DMS153 (cell line): ENCODE measurements at regions not wholly inside any gene's neighbourhood (a gene's known extent, or its start where the extent isn't known, plus 50 kb on each side); places are given as distances from the start of the nearest gene placed in this dataset.

Experiments used
- DNase-seq: peaks from one replicate; lab custom pipeline; 2025; lab: John Stamatoyannopoulos, UW

DNA sequence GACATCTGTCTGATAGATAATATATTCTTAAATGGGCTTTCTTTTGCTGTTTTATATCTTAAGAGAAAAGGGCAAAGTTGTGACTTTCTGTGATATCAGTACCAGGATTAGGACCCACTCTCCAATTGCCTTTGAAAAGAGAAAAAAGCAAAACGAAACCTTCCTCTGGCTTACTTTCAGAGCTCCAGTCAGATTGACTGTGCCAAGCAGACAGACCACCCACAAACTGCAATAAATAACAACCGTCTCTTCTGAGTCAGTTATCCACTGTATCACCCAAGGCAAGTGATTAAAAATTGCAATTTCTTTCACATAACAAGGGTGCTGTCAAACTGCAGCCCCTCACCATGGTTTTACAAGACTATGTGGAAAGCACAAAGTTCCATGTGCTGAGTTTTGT lies 230.5 kb upstream of the SETBP1 start:
- DNase-seq: no peak

DNA sequence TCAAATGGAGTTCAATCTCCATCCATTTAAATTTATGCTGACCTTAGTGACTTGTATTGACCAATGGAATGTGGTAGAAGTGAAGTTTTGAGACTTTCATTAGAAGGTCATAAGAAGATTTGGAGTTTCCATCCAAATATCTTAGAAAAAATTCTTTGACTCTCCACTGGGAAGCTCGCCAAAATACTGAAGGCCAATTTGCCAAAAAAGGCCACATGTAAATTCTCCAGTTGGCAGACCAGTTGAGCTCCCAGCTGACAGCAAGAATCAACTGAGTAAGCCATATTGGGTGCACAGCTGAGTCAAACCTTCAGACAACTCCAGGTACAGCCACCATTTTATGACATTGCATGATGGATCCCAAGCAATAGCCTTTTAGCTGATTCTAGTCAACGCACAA lies 228.3 kb upstream of the SETBP1 start:
- no peak for DNase-seq

DNA sequence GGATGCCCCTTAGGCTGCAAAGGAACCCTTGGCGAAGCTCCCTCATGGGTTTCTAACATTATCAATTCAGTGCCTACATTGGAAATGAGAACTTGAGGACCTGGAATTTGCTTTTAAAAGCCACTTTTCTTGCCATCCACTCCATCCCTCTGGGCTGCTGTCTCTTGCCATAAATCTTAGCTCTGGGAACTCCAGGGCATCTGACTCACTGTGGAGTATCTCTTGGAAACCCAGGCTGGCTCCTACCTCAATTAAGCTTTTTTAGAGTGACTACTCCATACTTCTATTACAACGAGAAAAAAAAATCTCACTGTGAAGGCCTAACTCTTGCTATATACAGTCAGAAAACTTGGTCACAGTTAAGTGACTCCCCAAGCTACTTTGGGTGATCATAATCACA lies 227.2 kb upstream of the SETBP1 start:
- DNase-seq: no peak

DNA sequence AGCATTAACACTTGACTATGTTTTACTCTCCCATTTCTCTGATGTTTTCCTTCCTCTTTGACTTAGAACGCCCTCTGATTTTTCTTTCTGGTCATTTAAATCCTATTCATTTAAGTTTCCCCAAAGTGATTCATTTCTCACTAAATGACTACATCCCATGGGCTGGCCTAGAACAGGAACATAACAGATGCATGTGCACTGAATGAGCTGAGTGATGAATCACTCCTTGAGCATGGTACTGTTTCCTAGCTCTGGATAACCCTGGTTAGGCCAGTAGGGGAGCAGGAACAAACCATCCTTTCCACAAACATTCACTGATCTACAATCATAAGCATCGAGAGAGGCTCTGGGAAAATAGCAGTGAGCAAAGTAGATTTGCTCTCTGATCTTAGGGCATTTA lies 221.9 kb upstream of the SETBP1 start:
- no peak for DNase-seq

DNA sequence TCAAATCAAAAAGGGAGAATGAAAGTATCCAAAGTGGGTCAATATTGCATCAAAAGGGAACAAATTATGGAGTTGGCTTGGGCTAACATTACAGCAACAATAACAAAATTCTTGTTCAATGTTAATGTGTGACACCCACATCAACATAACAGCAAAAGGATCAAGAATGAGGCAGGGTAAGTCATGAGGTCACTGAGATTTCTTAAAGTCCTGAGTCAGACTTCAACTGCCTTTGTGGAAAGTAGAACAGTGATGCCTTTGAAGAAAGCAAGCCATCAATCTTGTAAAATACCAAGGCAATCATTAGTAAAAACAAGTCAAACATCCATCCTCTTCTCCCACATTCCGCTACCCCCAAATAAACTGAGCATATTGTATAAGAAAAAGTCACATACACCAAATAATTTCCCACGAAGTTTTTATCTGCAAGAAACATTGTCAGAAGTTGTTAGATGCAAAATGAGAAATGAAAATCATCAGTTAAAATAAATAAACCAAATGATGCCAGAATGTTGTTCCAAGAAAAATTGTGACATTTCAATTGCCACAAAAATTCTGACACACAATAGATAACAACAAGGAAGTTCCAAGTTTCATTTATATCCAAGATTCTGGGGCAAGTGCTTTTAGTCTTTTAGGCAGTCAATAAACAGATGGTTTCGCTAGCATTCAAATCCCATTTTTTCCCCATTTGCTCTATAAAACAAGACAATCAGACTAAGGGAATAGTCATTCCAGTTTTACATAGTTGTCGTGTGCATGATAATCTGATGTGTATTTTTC lies 216.1 kb upstream of the SETBP1 start:
- no peak for DNase-seq

DNA sequence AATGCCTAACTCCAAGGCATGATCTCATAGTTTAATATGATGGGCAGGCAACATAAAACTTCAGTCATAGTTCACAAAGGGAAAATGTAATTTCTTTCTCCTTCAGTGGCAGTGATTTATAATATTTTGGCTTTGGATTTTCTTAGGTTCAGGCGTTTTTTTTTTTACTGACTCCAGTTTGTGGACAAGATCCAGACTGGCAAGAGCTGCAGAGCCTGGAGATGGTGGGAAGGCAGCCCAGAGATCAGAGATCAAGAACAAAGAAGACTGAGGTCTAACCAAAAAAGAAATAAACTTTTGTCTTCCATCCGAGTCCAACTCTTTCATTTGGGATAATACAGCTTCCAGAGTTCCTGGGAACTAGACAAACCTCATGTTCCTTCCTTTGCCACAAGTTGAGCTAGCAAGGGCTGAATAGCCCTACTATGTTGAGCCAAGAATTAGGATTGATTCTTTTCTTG lies 215.3 kb upstream of the SETBP1 start:
- DNase-seq: no peak

DNA sequence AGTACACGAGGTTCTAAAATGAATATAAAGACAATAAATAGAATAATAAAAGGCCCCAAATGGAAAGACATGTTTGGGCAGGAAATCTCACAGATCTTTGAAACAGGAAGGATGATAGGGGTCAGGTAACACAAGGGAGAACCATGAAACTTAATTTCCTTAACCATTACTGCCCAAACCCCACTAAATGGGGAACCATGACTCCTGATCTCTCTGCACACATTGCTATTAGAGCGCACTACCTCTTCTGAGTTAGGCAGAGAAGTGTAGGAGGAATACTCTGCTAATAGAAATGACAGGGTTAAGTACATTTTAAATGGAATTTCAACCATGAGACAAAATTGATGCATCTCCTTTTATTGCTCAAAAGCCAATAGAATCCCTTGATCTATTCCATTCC lies 213.7 kb upstream of the SETBP1 start:
- no peak for DNase-seq

DNA sequence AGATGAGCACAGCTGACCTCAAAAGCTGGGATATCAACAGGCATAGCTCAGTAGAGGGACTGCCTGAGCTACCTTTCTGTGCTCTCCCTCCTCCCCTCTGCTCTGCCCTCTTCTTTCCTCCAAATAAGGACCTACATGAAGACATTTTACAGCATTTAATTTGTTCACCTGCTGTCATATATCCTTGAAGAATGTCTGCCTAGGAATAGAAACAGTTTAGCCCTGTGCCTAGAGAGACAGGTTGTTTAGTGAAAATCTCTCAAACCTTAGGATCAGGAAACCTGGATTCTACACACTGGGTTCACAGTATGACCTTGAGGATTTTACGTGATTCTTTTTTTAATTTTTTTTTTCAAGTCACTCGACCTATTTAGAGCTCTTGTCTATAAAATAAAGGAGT lies 213.0 kb upstream of the SETBP1 start:
- no peak for DNase-seq

DNA sequence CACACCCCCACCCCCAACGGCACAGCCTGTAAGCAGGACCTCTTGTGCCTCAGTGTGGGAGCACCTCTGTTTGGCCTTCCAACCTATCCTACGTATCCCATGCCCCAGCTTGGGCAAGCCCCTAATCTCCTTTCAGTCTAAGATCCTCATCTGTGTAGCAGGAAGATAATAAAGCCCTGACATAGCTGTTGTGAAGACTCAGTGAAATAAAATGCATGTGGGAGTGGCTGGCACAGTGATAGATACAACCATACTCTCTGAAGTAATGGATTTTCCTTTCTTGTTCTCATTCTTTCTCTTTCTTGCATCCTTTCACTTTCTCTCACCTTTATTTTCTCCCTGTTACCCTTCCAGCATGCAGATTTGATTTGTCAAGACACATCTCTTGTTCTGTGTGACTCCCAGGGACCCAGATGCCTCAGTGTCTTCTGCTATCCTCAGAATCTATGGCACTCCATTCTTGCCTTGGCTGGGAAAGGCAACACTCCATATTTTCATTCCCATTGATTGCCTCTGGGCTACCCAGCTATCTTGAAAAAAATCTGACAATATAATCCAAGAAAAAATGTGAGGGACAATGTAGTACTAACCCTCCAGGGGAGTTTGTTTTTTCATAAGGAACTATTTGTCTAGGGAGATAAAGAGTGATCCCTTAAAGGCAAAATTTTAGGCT lies 207.2 kb upstream of the SETBP1 start:
- no peak for DNase-seq

DNA sequence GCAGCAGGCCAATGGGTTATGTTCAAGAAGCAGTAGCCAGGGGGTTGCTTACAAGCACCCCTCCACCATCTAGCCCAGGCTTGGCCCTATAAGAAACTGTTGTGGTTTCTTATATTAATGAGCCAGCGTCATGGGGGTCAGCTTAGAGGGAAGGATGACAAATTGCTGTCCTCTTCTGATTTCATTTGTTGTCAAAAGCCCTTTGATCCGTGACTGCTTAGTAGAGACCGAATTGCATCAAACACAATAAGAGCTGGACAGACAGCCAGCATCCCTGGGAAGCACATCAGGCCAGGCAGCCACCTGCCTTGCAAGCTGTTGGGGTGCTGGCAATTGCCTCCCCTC lies 206.6 kb upstream of the SETBP1 start:
- DNase-seq: no peak

DNA sequence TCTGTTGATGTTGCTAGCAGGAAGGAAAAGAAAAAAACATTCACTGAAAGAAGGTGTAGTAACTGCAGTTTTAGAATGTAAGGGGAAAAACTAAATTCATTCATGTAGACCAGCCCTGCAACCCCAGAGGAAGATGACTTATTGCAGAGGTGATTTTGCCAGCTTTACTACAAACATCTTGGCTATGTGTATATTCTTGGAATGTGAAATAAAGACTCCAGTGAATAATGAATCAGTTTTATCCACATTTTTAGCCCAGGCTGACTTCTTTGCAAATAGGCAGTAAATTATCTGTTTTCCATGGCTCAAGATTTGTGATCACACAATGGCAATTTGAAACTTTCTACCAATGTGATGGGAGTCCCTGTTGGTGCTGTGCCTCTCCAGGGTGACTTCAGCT lies 206.1 kb upstream of the SETBP1 start:
- DNase-seq: no peak

DNA sequence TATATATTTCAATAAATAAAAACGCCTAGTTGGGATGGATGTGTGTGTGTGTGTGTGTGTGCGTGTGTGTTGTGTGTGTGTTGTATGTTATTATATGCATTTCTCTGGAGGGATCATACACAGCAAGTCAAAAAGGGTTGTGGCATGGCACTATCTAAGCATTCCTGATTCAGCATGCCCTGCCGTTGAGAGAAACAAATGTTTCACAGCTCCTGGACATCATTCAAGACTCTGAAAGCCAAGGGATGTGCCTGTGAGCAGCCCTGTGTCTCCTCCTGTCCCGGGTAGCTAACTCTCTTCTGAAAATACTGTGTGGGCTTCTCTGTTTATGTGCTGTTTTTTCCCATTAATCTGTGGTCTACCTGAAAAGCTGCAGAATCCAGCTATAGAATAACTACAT lies 197.9 kb upstream of the SETBP1 start:
- no peak for DNase-seq

DNA sequence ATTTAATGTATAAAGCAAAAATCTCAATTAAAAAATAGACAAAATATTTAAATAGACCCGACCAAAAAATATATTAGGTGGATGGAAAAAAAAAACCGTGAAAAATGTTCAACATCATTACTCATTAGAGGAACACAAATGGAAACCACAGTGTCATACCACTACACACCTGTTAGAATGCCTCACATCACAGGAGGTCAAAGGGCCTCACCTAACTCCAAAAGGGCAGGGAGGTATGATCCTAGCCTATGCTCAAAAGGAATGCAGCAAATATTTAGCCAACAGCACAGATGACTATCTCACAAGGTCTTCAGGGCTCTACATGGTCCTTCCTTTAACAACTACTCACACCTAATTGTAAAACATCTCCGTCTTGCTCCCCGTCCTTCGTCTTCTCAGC lies 185.5 kb upstream of the SETBP1 start:
- no peak for DNase-seq

DNA sequence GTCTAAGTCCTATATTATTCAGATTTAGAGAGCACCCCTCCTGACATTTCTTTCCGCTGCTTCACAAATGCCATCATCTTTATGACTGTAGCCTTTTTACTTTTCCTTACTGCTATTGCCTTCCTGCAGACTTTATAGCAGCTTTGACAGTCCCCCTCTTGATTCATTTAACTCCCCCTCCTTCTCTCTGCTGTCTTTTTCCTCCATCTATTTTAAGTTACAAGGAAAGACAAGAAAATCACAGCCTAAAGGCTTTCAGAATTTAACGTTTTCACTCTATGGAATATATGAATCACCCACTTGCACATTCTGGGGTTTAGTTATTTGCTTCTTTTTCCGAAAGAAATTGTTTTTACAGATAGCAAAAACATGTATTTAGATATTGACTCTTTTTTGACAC lies 183.4 kb upstream of the SETBP1 start:
- no peak for DNase-seq

DNA sequence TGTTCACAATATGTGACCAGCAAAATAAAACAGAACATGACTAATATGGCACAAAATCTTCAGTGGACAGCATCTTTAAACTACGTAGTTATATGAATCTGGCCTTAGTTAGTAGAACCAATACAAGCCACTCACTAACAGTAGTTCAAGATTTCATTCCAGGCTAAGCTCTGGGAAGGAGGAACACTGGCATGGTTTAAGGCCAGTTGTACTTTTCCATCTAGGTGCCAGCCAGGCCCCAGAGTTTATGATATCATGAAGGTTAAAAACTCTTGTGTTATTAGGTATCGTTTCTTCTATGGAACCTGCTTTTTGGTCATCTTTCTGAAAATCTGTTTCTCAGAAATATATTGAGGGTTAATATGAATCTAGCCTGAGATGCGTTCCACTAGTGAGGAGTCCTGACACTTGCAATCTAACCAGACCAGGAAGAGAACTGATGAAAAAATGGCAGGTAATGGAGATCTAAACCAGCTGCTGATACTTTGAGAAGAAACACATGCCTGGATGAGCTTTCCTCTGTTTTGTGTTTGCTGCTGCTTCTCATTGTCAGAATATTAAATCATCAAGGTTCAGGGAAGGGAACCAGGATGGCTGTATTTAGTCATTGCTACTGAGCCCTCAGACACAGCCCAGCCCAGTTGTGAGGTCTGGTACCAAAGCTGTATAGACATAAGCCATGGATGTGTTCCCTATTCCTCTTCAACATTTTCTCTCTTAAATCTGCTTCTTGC lies 182.8 kb upstream of the SETBP1 start:
- no peak for DNase-seq

DNA sequence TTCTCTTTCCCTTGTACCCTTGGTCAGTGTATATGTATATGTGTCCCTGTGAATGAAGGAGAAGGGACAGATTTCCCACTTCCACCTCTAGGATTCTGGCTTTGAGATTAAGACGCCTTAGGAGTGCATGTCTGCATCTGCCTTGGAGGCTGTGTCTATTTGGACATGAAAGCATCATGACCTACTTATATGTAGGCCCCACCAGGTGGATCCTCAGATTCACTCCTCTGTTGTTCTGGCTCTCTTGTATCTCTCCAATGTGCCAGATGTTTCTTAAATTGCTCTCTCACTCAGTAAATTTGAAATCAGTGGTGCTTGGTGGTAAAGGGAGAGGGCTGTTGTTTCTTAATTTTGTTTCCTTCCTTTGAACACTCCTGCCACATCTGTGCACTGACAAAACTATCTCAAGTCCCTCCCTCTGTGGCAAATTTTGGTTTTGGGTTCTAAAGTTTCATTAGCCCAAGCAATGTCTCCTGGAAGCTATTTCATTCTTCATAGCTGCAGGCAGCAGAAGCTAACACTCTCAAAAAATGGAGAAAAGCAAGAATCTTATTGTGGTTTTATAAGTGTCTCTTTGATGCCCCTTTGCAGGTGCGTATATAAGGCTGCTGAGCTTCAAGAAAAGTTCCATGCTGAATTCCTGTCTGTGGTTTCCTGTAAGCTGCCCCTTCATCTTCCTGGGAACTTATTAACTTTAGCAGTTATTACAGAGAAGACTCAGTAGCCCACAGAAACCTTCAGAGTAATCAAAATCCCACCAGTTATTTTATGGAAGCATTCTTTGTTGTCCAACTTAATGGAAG lies 179.7 kb upstream of the SETBP1 start:
- DNase-seq: no peak

DNA sequence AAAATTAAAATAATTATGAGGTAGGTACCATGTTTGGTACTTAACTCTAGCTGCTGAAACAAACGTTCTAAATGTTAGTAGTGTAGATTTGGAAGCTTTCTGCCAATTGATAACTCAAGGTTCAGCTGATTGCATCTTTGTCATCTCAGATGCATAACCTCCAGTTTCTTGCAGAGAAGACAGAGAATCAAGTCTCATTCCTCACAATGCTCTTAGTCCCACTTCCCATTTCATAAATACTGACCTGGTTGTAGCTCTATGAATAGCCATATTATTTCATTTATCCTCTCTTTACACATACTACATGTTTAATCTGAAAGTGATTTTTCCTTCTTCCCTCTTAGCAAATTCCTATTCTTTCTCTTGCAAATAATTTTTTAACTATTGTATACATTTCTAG lies 178.5 kb upstream of the SETBP1 start:
- no peak for DNase-seq

DNA sequence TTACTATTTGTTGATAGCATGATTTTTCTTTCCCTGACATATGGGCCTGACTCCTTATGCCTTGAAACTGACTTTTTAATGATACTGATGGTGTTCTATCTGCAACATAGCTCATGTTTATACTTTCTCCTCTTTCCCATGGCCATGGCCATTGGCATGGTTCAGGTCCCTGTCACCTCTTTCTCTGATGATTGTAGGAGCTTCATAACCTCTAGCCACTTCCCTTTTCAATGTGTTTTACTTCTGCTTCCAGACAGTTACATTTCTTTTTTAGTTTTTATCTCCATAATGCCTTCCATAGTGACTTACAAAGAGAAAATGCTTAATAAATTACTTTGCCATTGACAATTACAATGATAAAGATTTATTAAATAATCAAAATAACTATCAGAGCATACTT lies 177.9 kb upstream of the SETBP1 start:
- DNase-seq: no peak

DNA sequence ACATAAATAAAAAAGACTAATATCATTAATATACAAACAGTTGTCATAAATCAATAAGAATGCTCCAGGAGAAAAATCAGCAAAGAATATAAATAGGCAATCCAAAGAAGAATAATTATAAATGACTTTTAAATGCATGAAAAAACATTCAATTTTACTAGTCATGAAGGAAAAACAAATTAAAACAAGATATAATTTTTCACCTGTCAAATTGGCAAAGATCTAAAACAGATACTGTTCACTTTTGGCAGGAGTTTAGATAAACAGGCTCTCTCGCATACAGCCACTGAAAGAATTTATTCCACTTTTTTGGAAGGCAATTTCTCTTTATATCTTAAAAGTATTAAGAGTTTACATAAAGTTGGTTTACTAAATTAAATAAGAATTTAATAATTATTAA lies 176.8 kb upstream of the SETBP1 start:
- DNase-seq: no peak

DNA sequence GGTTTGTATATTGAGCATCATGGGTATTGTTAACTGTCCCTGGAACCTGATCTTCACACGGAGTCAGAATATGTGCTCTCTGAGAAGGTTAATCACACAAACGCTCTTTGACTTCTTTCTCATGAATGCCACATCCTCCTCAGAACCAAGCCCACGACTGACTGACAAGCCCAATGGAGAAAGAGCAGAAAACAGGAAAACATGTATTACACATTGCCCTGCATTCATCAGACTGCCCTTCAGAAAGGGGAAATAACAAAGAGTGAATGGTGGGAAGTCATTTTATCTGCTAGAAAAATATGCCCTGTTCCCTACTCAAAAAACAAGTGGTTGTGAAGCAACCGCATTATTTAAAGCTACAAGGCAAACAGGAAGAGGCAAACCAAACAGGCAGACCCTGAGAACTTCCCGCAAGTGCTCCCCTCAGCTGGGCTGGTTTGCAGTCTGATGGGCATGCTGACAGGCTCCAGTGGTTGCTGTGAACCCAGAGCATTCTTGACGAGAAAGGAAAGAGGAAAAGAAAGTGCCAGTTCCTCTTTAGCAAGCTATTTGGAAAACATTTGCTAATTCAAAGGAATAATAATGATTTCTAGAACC lies 172.9 kb upstream of the SETBP1 start:
- DNase-seq: no peak

DNA sequence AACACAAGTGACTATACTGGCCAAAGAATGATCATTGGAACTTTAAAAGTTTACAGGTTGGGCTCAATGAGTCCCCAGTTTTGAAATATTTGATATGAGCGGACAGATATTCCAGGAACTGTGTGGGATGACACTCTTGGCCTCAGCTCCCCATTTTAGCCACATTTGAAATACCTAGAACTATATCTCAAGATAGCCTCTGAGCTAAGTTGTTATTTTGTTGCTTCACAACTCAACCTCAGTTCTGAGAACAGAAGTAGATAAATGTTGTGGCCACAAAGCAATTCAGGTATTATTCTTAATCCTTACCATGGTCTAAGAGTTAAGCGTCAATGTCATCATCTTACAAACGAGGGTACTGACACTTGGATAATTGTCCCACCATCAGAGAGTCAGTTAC lies 172.2 kb upstream of the SETBP1 start:
- no peak for DNase-seq

DNA sequence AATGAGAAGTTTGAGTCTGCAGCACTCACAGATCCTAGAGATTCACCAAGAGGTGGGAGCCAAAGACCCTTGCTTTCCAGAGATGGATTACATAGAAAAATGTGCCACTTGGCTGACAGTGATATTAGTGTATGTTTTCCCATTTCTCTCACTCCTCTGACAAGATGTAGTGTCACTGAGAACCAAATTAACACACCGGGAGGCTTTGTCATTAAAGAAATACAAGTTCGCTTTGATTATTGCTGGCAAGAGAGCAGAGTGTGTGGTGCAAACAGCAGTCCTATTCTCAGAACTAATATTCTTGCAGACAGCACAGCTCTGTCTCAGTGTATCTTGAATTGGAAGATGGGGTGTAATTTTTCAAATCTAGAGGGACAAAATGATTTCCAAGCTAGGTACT lies 171.6 kb upstream of the SETBP1 start:
- no peak for DNase-seq
